Stomach (tissue), 4 donors: ENCODE measurements at regions not wholly inside any gene's neighbourhood (a gene's known extent, or its start where the extent isn't known, plus 50 kb on each side); places are given as distances from the start of the nearest gene placed in this dataset.

Source experiments
- EP300 ChIP-seq: sonication (generic); formaldehyde crosslinking; IDR thresholded peaks from one replicate; pipeline ENCODE4 v1.6.1; 2017; ENCODE audit warnings: antibody characterized with exemption
- POLR2AphosphoS5 ChIP-seq, 3 donors: sonication (generic); formaldehyde crosslinking; IDR thresholded peaks; one replicate each; pipeline ENCODE4 v1.6.1; 2016; ENCODE audit warnings: antibody characterized with exemption in 3 of 3

DNA sequence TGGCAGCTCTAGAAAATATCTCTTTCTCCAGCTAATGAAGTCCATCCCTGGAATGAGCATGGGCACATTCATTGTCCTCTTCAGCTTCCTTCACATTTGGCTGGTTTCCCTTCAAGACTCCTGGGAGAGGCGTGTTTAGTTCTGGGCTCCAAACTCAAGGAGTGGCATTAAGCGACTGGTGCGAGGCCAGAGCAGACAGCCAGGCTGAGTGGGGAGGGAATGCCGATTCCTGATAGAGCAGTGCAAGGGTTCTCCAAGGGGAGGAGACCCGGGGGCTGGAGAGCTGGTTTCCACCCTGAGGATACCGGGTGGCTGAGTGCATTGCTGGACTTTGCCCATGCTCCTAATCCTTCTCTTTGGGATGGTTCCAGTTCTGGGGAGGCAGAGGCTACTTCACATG lies 372.1 kb downstream of the RPS24 start:
- no peak for TF ChIP-seq EP300
- TF ChIP-seq POLR2AphosphoS5 (IDR thresholded peaks at IDR 0.05), result no peak
